ENCODE measurements at regions not wholly inside any gene's neighbourhood (a gene's known extent, or its start where the extent isn't known, plus 50 kb on each side); places are given as distances from the start of the nearest gene placed in this dataset.

DNA sequence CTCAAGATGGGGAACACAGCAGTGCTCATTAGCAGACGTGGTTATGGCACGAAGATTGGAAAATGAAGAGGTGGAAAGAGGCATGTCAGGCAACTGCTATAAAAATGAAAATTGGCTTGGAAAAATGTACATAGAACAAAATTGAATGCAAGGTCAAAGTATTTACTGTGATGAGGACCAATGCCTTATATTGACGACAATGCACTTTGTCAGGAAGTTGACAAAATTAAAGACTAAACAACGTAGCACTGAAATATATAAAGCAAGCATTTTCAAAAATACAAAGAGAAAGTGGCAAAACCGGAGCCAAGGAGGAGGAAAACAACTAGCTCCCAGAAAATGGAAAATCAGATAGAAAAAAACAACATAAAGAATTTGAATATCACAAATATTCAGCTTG lies 113.7 kb upstream of the SGCG start:
- no peak overlapping the region for H3K27ac ChIP-seq (ENCODE audit: low read depth, low read length)
- H3K4me1 ChIP-seq (ENCODE audit: insufficient read depth, low read length), result no peaks in the 10 kb centered on the region
- no peaks in the 10 kb centered on the region for H3K27me3 ChIP-seq (ENCODE audit: insufficient read depth, low read length)
- H3K36me3 ChIP-seq (ENCODE audit: insufficient read depth, low read length), result no peaks in the 10 kb centered on the region
- no peak overlapping the region for H3K4me3 ChIP-seq (ENCODE audit: low read length)
- H3K9ac ChIP-seq (ENCODE audit: low read depth, low read length), result no peak overlapping the region
- H3K9me3 ChIP-seq (ENCODE audit: insufficient read depth, low read depth, low read length), result no peaks in the 10 kb centered on the region
- 98% methylated on average over 5 of the region's 5 CpGs for WGBS

DNA sequence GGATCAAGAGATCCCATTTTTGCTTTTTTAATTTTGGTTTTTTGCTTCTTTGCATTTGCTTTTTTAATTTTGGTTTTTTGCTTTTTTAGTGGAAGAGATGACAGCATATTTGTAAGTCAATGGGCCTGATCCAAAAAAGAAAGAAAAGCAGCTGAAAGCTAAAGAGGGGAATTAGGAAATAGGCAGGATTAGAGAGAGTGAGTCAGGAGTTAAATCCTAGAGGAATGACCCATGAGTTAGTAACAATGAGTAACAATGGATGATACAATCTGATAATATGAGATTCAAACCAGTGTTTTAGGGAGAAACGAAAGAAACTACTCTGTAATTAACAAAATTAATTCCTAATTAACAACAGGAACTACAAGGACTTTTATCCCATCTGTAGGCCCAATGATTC lies 111.2 kb upstream of the SGCG start:
- no peaks in the 10 kb centered on the region for H3K36me3 ChIP-seq (ENCODE audit: insufficient read depth, low read length)
- no CpG with 5 or more reads among the region's 1 CpG for WGBS
- H3K9me3 ChIP-seq (ENCODE audit: insufficient read depth, low read depth, low read length), result no peaks in the 10 kb centered on the region
- peaks cover 1% of the 10 kb centered on the region; the same call in 1 of the 2 replicates for H3K4me1 ChIP-seq (ENCODE audit: insufficient read depth, low read length)
- no peaks in the 10 kb centered on the region for H3K27me3 ChIP-seq (ENCODE audit: insufficient read depth, low read length)
- no peak overlapping the region for H3K9ac ChIP-seq (ENCODE audit: low read depth, low read length)
- H3K4me3 ChIP-seq (ENCODE audit: low read length), result no peak overlapping the region
- no peak overlapping the region for H3K27ac ChIP-seq (ENCODE audit: low read depth, low read length)

DNA sequence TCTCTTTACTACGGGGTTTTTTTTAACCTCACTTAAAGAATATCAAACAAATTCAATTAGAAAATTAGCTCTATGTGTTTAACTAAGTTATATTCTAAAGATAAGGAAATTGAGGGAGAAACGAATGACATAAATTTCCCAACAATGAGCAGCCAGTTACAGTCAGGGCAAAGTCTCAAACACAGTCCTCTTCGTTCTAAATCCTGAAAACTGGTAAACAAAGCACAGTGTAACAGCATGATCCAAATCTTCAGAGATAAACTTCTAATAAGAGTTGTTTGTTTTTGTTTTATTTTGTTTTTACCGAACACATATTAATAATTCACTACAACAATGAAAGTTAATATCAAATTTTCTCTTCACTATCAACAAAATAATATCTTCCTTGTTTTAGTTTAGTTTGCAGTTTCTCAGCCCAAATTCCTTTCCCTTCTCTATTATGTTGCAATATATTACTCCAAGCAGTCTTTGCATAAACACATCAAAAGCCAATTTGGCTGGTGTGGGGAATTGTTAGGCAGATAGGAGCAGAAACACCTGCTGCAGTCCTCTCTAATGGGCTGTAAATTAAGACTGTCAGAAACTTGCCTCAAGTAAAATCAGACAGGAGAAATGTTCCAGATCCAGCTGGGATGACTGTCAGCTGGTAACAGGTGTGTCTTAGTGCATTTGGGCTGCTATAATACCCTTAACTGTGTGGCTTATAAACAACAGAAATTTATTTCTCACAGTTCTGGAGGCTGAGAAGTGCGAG lies 106.5 kb upstream of the SGCG start:
- WGBS, result 84% methylated on average over 3 of the region's 5 CpGs
- no peaks in the 10 kb centered on the region for H3K36me3 ChIP-seq (ENCODE audit: insufficient read depth, low read length)
- no peak overlapping the region for H3K4me3 ChIP-seq (ENCODE audit: low read length)
- peaks cover 4% of the 10 kb centered on the region; the same call in 1 of the 2 replicates for H3K4me1 ChIP-seq (ENCODE audit: insufficient read depth, low read length)
- H3K9me3 ChIP-seq (ENCODE audit: insufficient read depth, low read depth, low read length), result no peaks in the 10 kb centered on the region
- no peaks in the 10 kb centered on the region for H3K27me3 ChIP-seq (ENCODE audit: insufficient read depth, low read length)
- H3K27ac ChIP-seq (ENCODE audit: low read depth, low read length), result no peak overlapping the region
- H3K9ac ChIP-seq (ENCODE audit: low read depth, low read length), result no peak overlapping the region

DNA sequence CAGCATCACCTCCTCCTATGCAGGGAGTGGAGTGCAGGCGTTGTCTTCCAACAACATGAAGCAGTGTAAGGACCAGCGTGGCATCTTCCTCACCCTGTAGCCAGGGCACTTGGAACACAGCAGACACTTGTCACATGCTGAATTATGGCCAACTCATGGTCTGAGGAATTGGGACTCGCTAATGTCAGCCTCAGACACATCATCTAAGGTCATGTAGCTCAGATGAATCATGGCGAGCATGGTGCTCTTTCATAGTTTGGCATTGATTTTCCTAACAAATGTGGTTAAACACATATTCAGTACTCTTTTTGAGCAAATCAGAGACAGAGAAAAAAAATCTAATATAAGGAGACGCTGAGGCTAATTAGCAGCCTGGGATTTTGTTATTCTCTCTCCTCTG lies 99.6 kb upstream of the SGCG start:
- Histone ChIP-seq H3K9me3 (ENCODE audit: insufficient read depth, low read depth, low read length) (no peaks in the 10 kb centered on the region), H3K27me3 (ENCODE audit: insufficient read depth, low read length) (no peaks in the 10 kb centered on the region), H3K4me1 (ENCODE audit: insufficient read depth, low read length) (no peaks in the 10 kb centered on the region), H3K36me3 (ENCODE audit: insufficient read depth, low read length) (no peaks in the 10 kb centered on the region), H3K27ac (ENCODE audit: low read depth, low read length) (no peak overlapping the region), H3K4me3 (ENCODE audit: low read length) (no peak overlapping the region), H3K9ac (ENCODE audit: low read depth, low read length) (no peak overlapping the region)
- WGBS, result 96% methylated on average over 5 of the region's 5 CpGs

DNA sequence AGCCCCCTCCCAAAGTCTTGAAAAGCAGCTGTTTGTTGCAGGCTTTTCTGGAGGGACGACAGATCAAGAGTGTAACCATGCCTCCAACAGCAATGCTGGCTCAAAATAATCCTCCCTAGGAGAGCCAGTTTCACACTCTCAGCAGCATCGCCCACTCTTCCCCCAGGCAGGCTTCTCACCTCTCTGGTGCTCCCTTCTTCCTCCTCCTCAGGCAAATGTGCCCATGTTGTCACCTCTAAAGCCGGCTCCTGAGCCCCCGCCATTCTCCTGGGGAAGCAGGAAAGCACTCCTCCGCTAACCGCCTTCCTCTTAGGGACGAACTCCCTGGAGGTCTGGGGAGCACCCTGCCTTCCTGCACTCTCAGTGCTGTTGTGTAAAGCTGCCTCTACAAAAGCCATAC lies 98.9 kb upstream of the SGCG start:
- no peak overlapping the region for H3K4me3 ChIP-seq (ENCODE audit: low read length)
- WGBS, result 89% methylated on average over 7 of the region's 7 CpGs
- H3K4me1 ChIP-seq (ENCODE audit: insufficient read depth, low read length), result no peaks in the 10 kb centered on the region
- H3K9ac ChIP-seq (ENCODE audit: low read depth, low read length), result no peak overlapping the region
- no peak overlapping the region for H3K27ac ChIP-seq (ENCODE audit: low read depth, low read length)
- H3K9me3 ChIP-seq (ENCODE audit: insufficient read depth, low read depth, low read length), result no peaks in the 10 kb centered on the region
- H3K27me3 ChIP-seq (ENCODE audit: insufficient read depth, low read length), result no peaks in the 10 kb centered on the region
- H3K36me3 ChIP-seq (ENCODE audit: insufficient read depth, low read length), result no peaks in the 10 kb centered on the region

DNA sequence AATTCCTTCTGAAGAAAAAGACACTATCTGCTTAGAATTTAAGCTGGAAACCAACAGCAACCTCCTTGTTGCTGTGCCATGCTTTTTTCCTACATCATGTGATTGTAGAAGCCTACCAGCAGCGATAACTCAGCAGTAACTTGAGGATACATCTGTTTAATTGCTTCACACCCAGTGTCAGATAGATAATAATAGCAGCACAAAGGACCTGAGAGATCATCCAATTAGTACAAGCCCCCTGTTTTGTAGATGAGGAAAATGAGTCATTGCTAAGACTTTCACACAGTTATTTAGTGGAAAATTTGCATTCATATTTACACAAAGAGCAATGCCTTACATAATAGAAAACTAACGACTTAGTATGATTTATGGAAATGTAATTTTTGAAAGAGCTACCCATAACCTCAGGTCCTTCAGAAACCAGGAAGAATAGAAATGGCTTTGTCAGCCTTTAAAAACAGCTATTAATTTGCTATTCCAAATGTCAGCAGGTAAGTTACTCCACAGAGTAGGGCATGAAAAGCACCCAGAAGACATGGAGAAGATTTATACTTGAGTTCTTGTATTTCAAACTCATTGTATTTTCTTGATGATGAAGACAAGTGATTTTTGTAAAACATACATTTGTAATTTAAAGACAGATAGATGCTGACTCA lies 93.7 kb upstream of the SGCG start:
- WGBS, result 11% methylated on average over 1 of the region's 2 CpGs
- Histone ChIP-seq H3K36me3 (ENCODE audit: insufficient read depth, low read length) (no peaks in the 10 kb centered on the region), H3K27ac (ENCODE audit: low read depth, low read length) (no peak overlapping the region), H3K4me1 (ENCODE audit: insufficient read depth, low read length) (no peaks in the 10 kb centered on the region), H3K27me3 (ENCODE audit: insufficient read depth, low read length) (no peaks in the 10 kb centered on the region), H3K9me3 (ENCODE audit: insufficient read depth, low read depth, low read length) (no peaks in the 10 kb centered on the region), H3K4me3 (ENCODE audit: low read length) (no peak overlapping the region), H3K9ac (ENCODE audit: low read depth, low read length) (no peak overlapping the region)

DNA sequence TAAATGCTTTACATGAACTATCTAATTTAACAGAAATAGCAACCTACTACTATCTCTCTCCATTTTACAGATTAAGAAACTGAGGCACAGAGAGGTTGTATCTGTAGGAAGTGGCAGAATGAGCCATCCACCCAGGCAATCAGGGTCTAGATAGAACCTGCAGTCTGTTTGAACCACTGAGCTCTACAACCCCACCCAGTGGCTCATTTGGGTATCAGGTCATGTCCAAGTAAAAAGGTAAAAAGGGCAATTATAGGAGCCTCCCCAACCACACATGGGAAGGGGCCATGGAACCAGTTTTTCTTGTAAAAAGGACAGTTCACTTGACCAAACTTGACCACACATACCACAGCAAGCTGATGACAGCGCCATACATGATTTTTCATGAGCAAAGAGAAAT lies 92.9 kb upstream of the SGCG start:
- Histone ChIP-seq H3K27ac (ENCODE audit: low read depth, low read length) (no peak overlapping the region), H3K4me1 (ENCODE audit: insufficient read depth, low read length) (no peaks in the 10 kb centered on the region), H3K9ac (ENCODE audit: low read depth, low read length) (no peak overlapping the region), H3K27me3 (ENCODE audit: insufficient read depth, low read length) (no peaks in the 10 kb centered on the region), H3K9me3 (ENCODE audit: insufficient read depth, low read depth, low read length) (no peaks in the 10 kb centered on the region), H3K4me3 (ENCODE audit: low read length) (no peak overlapping the region), H3K36me3 (ENCODE audit: insufficient read depth, low read length) (no peaks in the 10 kb centered on the region)
- 100% methylated on average over 1 of the region's 1 CpG for WGBS

DNA sequence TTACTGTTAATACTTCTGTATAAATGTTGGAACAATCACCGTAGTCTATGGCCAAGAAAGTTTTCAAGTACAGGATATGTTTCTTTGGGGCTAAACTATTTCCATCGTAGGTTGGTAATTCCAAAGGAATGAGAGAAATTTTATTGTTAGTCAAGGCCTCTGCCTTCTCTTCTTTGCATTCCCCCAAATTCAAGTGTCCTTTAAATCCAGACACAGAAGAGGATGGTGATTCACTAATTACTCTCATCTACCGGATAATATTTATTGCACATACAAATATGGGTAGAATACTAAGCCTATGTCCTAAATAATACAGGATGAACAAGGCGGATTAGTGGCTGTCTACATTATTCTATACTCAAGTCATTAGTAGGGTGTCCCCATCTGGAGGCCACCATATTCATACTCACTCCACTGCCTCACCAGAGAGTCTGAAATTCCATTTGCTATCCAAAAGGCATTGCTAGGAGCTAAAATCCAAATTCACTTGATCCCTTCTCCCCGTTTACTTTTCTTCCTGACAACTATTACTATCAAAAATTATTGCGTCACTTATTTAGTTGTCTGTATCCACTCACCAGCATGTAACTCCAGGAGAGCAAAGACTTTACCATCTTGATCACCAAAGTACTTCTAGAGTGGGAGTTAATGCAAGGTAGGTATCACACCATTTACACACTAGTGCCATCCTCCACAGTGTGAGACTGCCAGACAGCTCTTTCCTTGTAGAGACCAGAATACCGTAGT lies 82.4 kb upstream of the SGCG start:
- Histone ChIP-seq H3K36me3 (ENCODE audit: insufficient read depth, low read length) (no peaks in the 10 kb centered on the region), H3K9ac (ENCODE audit: low read depth, low read length) (no peak overlapping the region), H3K27me3 (ENCODE audit: insufficient read depth, low read length) (no peaks in the 10 kb centered on the region), H3K9me3 (ENCODE audit: insufficient read depth, low read depth, low read length) (no peaks in the 10 kb centered on the region), H3K4me3 (ENCODE audit: low read length) (no peak overlapping the region), H3K4me1 (ENCODE audit: insufficient read depth, low read length) (no peaks in the 10 kb centered on the region), H3K27ac (ENCODE audit: low read depth, low read length) (no peak overlapping the region)
- 97% methylated on average over 6 of the region's 7 CpGs for WGBS

DNA sequence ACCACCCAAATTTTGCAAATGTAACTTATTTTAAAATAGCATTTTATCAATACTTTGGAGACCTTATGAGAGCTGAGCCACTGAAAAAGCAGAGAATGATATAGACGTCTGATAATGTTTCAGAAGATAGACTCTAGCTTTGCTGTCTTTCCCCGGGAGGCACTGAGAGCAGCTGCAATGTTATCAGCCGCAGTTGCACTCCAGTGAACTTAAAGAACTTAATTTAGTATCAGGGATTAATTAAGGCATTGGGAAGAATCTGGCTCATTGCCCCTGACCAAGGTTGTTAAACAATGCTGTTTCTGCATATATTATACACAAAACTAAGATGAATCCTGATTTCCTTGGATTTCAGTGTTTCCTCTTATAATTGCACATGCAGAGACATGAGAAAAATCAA lies 75.7 kb upstream of the SGCG start:
- Histone ChIP-seq H3K9ac (ENCODE audit: low read depth, low read length) (no peak overlapping the region), H3K4me3 (ENCODE audit: low read length) (no peak overlapping the region), H3K9me3 (ENCODE audit: insufficient read depth, low read depth, low read length) (no peaks in the 10 kb centered on the region), H3K27me3 (ENCODE audit: insufficient read depth, low read length) (no peaks in the 10 kb centered on the region), H3K27ac (ENCODE audit: low read depth, low read length) (no peak overlapping the region), H3K36me3 (ENCODE audit: insufficient read depth, low read length) (no peaks in the 10 kb centered on the region), H3K4me1 (ENCODE audit: insufficient read depth, low read length) (no peaks in the 10 kb centered on the region)
- 91% methylated on average over 3 of the region's 3 CpGs for WGBS

DNA sequence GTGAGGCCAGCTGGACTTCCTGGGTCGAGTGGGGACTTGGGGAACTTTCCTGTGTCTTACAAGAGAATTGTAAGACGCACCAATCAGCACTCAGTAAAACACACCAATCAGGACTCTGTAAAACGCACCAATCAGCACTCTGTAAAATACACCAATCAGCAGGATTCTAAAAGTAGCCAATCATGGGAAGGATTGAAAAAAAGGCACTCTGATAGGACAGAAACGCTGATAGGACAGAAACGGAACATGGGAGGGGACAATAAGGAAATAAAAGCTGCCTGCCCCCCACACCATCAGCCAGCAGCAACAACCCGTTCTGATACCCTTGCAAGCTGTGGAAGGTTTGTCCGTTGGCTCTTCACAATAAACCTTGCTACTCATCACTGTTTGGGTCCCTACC lies 73.1 kb upstream of the SGCG start:
- no peak overlapping the region for H3K9ac ChIP-seq (ENCODE audit: low read depth, low read length)
- no peaks in the 10 kb centered on the region for H3K4me1 ChIP-seq (ENCODE audit: insufficient read depth, low read length)
- no peaks in the 10 kb centered on the region for H3K27me3 ChIP-seq (ENCODE audit: insufficient read depth, low read length)
- no peak overlapping the region for H3K4me3 ChIP-seq (ENCODE audit: low read length)
- no peaks in the 10 kb centered on the region for H3K9me3 ChIP-seq (ENCODE audit: insufficient read depth, low read depth, low read length)
- WGBS, result 97% methylated on average over 7 of the region's 7 CpGs
- H3K36me3 ChIP-seq (ENCODE audit: insufficient read depth, low read length), result no peaks in the 10 kb centered on the region
- H3K27ac ChIP-seq (ENCODE audit: low read depth, low read length), result no peak overlapping the region

DNA sequence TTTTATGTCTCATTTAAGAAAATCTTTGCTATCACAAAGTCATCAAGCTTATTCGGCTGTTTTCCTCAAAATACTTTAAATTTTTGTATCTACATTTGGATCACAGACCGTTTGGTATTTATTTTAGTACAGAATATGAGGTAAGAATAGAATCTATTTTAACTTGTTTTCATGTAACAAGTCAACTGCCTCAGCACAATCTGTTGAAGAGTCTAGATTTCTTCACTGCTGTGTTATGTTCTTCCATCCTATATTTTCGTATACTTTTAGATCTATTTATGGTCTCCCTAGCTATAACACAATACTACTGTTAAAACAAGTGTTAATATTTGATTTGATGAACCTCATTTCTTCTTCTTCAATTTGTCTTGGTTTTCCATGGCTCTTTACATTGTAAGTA lies 61.6 kb upstream of the SGCG start:
- H3K9ac ChIP-seq (ENCODE audit: low read depth, low read length), result no peak overlapping the region
- no peaks in the 10 kb centered on the region for H3K9me3 ChIP-seq (ENCODE audit: insufficient read depth, low read depth, low read length)
- no peaks in the 10 kb centered on the region for H3K36me3 ChIP-seq (ENCODE audit: insufficient read depth, low read length)
- H3K4me3 ChIP-seq (ENCODE audit: low read length), result no peak overlapping the region
- WGBS, result 100% methylated on average over 3 of the region's 3 CpGs
- no peak overlapping the region for H3K27ac ChIP-seq (ENCODE audit: low read depth, low read length)
- no peaks in the 10 kb centered on the region for H3K27me3 ChIP-seq (ENCODE audit: insufficient read depth, low read length)
- no peaks in the 10 kb centered on the region for H3K4me1 ChIP-seq (ENCODE audit: insufficient read depth, low read length)
